NCI-H345 (cell line): ENCODE measurements at regions not wholly inside any gene's neighbourhood (a gene's known extent, or its start where the extent isn't known, plus 50 kb on each side); places are given as distances from the start of the nearest gene placed in this dataset.

ENCODE experiments used
- DNase-seq: peaks from one replicate; lab custom pipeline; 2025; lab: John Stamatoyannopoulos, UW

GRCh38 chr9:13716601-13717321 lies 437.3 kb upstream of the MPDZ start:
- DNase-seq = no peak

GRCh38 chr9:13716090-13716489 lies 436.6 kb upstream of the MPDZ start:
- DNase-seq = no peak

- DNase-seq = no peak
These were observed 435.9 kb upstream of the MPDZ start for GRCh38 chr9:13715430-13715829.

GRCh38 chr9:13707612-13708576 lies 428.4 kb upstream of the MPDZ start:
- DNase-seq = no peak

- no peak for DNase-seq
These were observed 426.4 kb upstream of the MPDZ start for GRCh38 chr9:13705918-13706317.

GRCh38 chr9:13705373-13705772 lies 425.9 kb upstream of the MPDZ start:
- DNase-seq = no peak

GRCh38 chr9:13690595-13690994 lies 411.1 kb upstream of the MPDZ start:
- DNase-seq = no peak

- DNase-seq = no peak
These were observed 410.4 kb upstream of the MPDZ start for GRCh38 chr9:13689925-13690324.

GRCh38 chr9:13688990-13689600 lies 409.6 kb upstream of the MPDZ start:
- DNase-seq = no peak

- no peak for DNase-seq
These were observed 408.9 kb upstream of the MPDZ start for GRCh38 chr9:13688223-13688989.

- no peak for DNase-seq
These were observed 405.2 kb upstream of the MPDZ start for GRCh38 chr9:13684656-13685055.

GRCh38 chr9:13677801-13678200 lies 398.3 kb upstream of the MPDZ start:
- no peak for DNase-seq

- no peak for DNase-seq
These were observed 396.1 kb upstream of the MPDZ start for GRCh38 chr9:13675638-13676000.

- DNase-seq = no peak
These were observed 395.6 kb upstream of the MPDZ start for GRCh38 chr9:13674926-13675637.

- DNase-seq = no peak
These were observed 393.9 kb upstream of the MPDZ start for GRCh38 chr9:13673348-13673747.

GRCh38 chr9:13665418-13666066 lies 386.1 kb upstream of the MPDZ start:
- DNase-seq = no peak

GRCh38 chr9:13661014-13661413 lies 381.5 kb upstream of the MPDZ start:
- DNase-seq = no peak

GRCh38 chr9:13651969-13652663 lies 372.6 kb upstream of the MPDZ start:
- no peak for DNase-seq

- DNase-seq = no peak
These were observed 372.0 kb upstream of the MPDZ start for GRCh38 chr9:13651526-13651925.

GRCh38 chr9:13648676-13649075 lies 369.2 kb upstream of the MPDZ start:
- DNase-seq = peak; percentile 3
